ENCODE measurements at regions not wholly inside any gene's neighbourhood (a gene's known extent, or its start where the extent isn't known, plus 50 kb on each side); places are given as distances from the start of the nearest gene placed in this dataset.

DNA sequence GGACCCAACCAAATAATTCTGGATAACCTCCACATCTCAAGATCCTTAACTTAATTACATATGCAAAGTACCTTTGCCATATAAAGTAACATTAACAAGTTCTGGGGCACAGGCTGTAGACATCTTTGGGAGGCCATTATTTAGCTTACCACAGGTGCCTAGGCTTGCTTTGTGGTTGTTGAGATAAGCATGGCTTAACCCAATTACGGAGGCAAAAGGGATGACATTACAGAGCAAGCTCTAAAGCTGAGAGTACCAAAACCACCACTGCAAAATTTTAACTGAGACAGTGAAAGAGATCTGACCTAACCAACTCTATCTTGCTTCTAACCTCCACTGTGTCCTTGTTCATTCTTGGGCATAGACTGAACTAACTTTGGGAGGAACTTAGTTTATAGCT is 502.9 kb upstream of the ATXN8OS start:
- H3K27ac ChIP-seq (replicated peaks): no peak overlapping the region
- H3K27me3 ChIP-seq (ENCODE audit: low read depth): no peaks in the 10 kb centered on the region
- H3K4me3 ChIP-seq: no peak overlapping the region
- intact Hi-C loops (cut with micrococcal nuclease): no loop called here
- no peaks in the 10 kb centered on the region for H3K4me1 ChIP-seq
- TF ChIP-seq, protein P1, sequence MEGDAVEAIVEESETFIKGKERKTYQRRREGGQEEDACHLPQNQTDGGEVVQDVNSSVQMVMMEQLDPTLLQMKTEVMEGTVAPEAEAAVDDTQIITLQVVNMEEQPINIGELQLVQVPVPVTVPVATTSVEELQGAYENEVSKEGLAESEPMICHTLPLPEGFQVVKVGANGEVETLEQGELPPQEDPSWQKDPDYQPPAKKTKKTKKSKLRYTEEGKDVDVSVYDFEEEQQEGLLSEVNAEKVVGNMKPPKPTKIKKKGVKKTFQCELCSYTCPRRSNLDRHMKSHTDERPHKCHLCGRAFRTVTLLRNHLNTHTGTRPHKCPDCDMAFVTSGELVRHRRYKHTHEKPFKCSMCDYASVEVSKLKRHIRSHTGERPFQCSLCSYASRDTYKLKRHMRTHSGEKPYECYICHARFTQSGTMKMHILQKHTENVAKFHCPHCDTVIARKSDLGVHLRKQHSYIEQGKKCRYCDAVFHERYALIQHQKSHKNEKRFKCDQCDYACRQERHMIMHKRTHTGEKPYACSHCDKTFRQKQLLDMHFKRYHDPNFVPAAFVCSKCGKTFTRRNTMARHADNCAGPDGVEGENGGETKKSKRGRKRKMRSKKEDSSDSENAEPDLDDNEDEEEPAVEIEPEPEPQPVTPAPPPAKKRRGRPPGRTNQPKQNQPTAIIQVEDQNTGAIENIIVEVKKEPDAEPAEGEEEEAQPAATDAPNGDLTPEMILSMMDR (IDR thresholded peaks at IDR 0.05; ENCODE audit: borderline replicate concordance): no peak
- H3K9me3 ChIP-seq (replicated peaks): peaks cover 3% of the 10 kb centered on the region
- no peak for DNase-seq
- H3K36me3 ChIP-seq: no peaks in the 10 kb centered on the region

DNA sequence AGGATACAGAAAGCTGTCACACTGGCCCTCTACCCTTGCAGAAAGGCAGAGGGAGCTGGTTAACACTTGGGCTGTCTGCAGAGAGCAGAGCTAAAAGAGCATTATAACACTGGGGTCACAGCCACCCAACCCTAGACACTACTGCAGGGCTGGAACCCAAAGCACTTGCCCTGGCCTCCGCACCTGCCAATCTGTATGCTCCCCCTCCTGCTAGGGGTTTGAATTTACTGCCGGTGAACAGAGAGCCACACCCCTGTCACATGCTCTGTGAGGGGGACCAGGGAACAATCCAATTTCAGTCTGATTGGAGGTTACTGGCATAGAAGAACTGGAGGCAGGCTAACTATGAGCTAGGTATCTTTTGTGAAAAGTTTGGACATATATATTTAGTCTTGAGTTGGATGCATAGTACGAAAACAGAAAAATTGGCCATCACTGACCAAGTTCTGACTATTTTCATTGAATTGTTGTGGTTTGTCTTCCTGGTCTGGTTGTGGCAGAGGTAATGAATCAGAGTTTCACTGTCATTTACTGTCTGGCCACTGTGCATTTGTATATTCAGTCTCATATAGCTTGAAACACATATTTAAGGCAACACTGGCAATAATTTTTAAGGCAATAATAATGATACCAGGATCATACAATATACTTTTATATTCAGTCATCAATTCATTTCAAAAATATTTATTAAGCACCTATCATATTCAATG is 504.3 kb upstream of the ATXN8OS start:
- intact Hi-C loops (cut with micrococcal nuclease): no loop called here
- no peaks in the 10 kb centered on the region for H3K4me1 ChIP-seq
- H3K27ac ChIP-seq (replicated peaks): no peak overlapping the region
- no peak overlapping the region for H3K4me3 ChIP-seq
- TF ChIP-seq, protein P1 (IDR thresholded peaks at IDR 0.05; ENCODE audit: borderline replicate concordance): no peak
- H3K9me3 ChIP-seq (replicated peaks): peaks cover 3% of the 10 kb centered on the region
- DNase-seq: no peak
- no peaks in the 10 kb centered on the region for H3K27me3 ChIP-seq (ENCODE audit: low read depth)
- no peaks in the 10 kb centered on the region for H3K36me3 ChIP-seq

DNA sequence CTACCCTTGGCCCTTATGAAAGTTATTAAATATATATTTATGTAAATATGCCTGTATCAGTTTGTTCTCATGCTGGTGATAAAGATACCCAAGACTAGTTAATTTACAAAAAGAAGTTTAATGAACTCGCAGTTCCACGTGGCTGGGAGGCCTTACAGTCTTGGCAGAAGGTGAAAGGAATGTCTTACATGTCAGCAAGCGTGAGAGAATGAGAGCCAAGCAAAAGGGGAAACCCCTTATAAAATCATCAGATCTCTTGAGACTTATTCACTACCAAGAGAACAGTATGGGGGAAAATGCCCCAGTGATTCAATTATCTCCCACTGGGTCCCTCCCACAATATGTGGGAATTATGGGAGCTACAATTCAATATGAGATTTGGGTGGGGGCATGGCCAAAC is 506.0 kb upstream of the ATXN8OS start:
- intact Hi-C loops (cut with micrococcal nuclease): no loop called here
- no peak overlapping the region for H3K4me3 ChIP-seq
- no peak for DNase-seq
- H3K27me3 ChIP-seq (ENCODE audit: low read depth): no peaks in the 10 kb centered on the region
- no peaks in the 10 kb centered on the region for H3K4me1 ChIP-seq
- H3K36me3 ChIP-seq: no peaks in the 10 kb centered on the region
- H3K27ac ChIP-seq (replicated peaks): no peak overlapping the region
- peaks cover 3% of the 10 kb centered on the region for H3K9me3 ChIP-seq (replicated peaks)
- TF ChIP-seq, protein P1 (IDR thresholded peaks at IDR 0.05; ENCODE audit: borderline replicate concordance): no peak

DNA sequence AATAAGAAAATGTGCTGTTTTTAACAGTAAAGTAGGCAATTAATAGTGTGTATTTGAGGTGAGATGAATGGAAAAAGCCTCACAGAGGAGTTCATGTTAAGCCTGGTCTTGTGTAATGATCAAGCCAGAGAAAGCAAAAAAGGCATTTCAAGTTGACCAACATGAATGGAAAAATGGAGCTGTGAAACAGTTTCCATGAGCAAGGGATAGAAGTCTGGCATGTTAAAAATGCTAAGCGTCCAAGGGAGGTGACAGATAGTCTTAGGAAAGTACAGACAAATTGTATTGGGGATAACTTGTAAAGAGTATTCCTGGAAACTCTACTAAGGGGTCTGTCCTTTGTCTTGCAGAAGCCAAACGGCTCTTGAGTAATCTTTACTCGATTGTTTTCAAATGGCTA is 506.8 kb upstream of the ATXN8OS start:
- TF ChIP-seq, protein P1 (IDR thresholded peaks at IDR 0.05; ENCODE audit: borderline replicate concordance): no peak
- Histone ChIP-seq H3K27ac (replicated peaks) (no peak overlapping the region), H3K4me3 (no peak overlapping the region), H3K36me3 (no peaks in the 10 kb centered on the region), H3K4me1 (no peaks in the 10 kb centered on the region), H3K27me3 (ENCODE audit: low read depth) (no peaks in the 10 kb centered on the region), H3K9me3 (replicated peaks) (peaks cover 3% of the 10 kb centered on the region)
- intact Hi-C loops (cut with micrococcal nuclease): no loop called here
- DNase-seq: no peak

DNA sequence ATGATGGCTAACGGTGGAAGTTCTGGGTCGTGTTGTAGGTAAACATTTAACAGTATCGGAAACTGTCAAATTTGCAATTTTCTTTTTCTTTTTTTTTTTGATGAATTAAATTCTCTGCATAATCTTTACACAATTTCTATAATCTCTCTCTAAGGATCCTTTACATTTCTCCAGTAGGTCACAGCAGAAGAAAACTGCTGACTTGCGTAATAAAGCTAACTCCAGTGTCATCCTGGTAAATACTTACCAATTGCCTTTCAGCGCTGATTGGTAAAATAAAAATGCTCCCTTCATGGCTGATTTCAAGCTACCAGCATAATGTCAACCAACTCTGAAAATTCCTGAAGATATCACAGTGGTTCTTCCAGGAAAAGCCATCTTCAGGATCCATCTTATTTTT is 510.5 kb upstream of the ATXN8OS start:
- H3K36me3 ChIP-seq: no peaks in the 10 kb centered on the region
- TF ChIP-seq, protein P1 (IDR thresholded peaks at IDR 0.05; ENCODE audit: borderline replicate concordance): no peak
- no peak for DNase-seq
- no peaks in the 10 kb centered on the region for H3K27me3 ChIP-seq (ENCODE audit: low read depth)
- no peak overlapping the region for H3K27ac ChIP-seq (replicated peaks)
- H3K4me3 ChIP-seq: no peak overlapping the region
- intact Hi-C loops (cut with micrococcal nuclease): no loop called here
- H3K9me3 ChIP-seq (replicated peaks): no peaks in the 10 kb centered on the region
- H3K4me1 ChIP-seq: no peaks in the 10 kb centered on the region
